Activated naive CD8-positive, alpha-beta T cell treated with anti-CD3 and anti-CD28 coated beads, Interleukin-2, amount 50 U/mL, for 24 hours (primary cell): ENCODE measurements at regions not wholly inside any gene's neighbourhood (a gene's known extent, or its start where the extent isn't known, plus 50 kb on each side); places are given as distances from the start of the nearest gene placed in this dataset.
"Not testable (repeated sequence)": the region's sequence is repeated elsewhere in the genome, so short reads cannot be mapped to it uniquely, and the experiment has no call there.

Experiments used
- ATAC-seq: fragments of 150-1000 bp; cut with Tn5 transposase; one replicate; pipeline ENCODE4 v1.10.0; 2021
- DNase-seq: peaks from one replicate; pipeline ENCODE4 v3.0.0; 2021
- H3K27ac Mint-ChIP-seq: one replicate; pipeline ENCODE4 v1.8.0; 2021; ENCODE audit warnings: mild to moderate bottlenecking, mixed read lengths
- H3K27me3 Mint-ChIP-seq: one replicate; pipeline ENCODE4 v1.8.0; 2021; ENCODE audit warnings: mixed read lengths
- H3K36me3 Mint-ChIP-seq: one replicate; pipeline ENCODE4 v1.8.0; 2021; ENCODE audit warnings: low read depth, mixed read lengths
- H3K4me1 Mint-ChIP-seq: one replicate; pipeline ENCODE4 v1.8.0; 2021; ENCODE audit warnings: mixed read lengths
- H3K4me3 Mint-ChIP-seq: one replicate; pipeline ENCODE4 v1.8.0; 2021; ENCODE audit warnings: mild to moderate bottlenecking, moderate library complexity, mixed read lengths
- H3K9me3 Mint-ChIP-seq: one replicate; pipeline ENCODE4 v1.8.0; 2021; ENCODE audit warnings: mixed read lengths

GRCh38 chr2:183837157-183837556, 712.9 kb downstream of the NUP35 start:
- H3K9me3 Mint-ChIP-seq, result peaks cover 7% of the 10 kb centered on the region
- no peaks in the 10 kb centered on the region for H3K4me1 Mint-ChIP-seq
- ATAC-seq (no peak), DNase-seq (no peak)
- no peaks in the 10 kb centered on the region for H3K27me3 Mint-ChIP-seq
- no peak overlapping the region for H3K4me3 Mint-ChIP-seq
- H3K27ac Mint-ChIP-seq, result no peak overlapping the region
- H3K36me3 Mint-ChIP-seq, result no peaks in the 10 kb centered on the region

GRCh38 chr2:183838295-183838694, 714.1 kb downstream of the NUP35 start:
- no peaks in the 10 kb centered on the region for H3K36me3 Mint-ChIP-seq
- no peak overlapping the region for H3K27ac Mint-ChIP-seq

GRCh38 chr2:183840061-183840584, 715.9 kb downstream of the NUP35 start:
- H3K27me3 Mint-ChIP-seq, result no peaks in the 10 kb centered on the region
- ATAC-seq, result no peak
- no peak for DNase-seq
- H3K4me1 Mint-ChIP-seq, result no peaks in the 10 kb centered on the region
- H3K9me3 Mint-ChIP-seq, result peaks cover 19% of the 10 kb centered on the region
- no peaks in the 10 kb centered on the region for H3K36me3 Mint-ChIP-seq
- H3K4me3 Mint-ChIP-seq, result no peak overlapping the region
- H3K27ac Mint-ChIP-seq, result no peak overlapping the region

More at GRCh38 chr2:183838295-183838694, 714.1 kb downstream of the NUP35 start:
- no peak overlapping the region for H3K4me3 Mint-ChIP-seq
- no peaks in the 10 kb centered on the region for H3K27me3 Mint-ChIP-seq
- DNase-seq (no peak), ATAC-seq (no peak)
- peaks cover 14% of the 10 kb centered on the region for H3K9me3 Mint-ChIP-seq
- H3K4me1 Mint-ChIP-seq, result no peaks in the 10 kb centered on the region

- not testable (repeated sequence) for H3K36me3 Mint-ChIP-seq, ATAC-seq, H3K27ac Mint-ChIP-seq, H3K4me1 Mint-ChIP-seq, DNase-seq, H3K4me3 Mint-ChIP-seq, H3K27me3 Mint-ChIP-seq
- H3K9me3 Mint-ChIP-seq, result peaks cover 14% of the 10 kb centered on the region
Measured at GRCh38 chr2:183849826-183850225, 725.6 kb downstream of the NUP35 start.

- Mint-ChIP-seq H3K9me3 (no peaks in the 10 kb centered on the region), H3K27me3 (no peaks in the 10 kb centered on the region), H3K36me3 (no peaks in the 10 kb centered on the region), H3K4me3 (no peak overlapping the region), H3K27ac (no peak overlapping the region), H3K4me1 (no peaks in the 10 kb centered on the region)
- DNase-seq, result no peak
- ATAC-seq, result no peak
Measured at GRCh38 chr2:183859129-183859528, 734.9 kb downstream of the NUP35 start.

- H3K27me3 Mint-ChIP-seq, result no peaks in the 10 kb centered on the region
- H3K27ac Mint-ChIP-seq, result no peak overlapping the region
- no peaks in the 10 kb centered on the region for H3K4me1 Mint-ChIP-seq
- DNase-seq (no peak), ATAC-seq (no peak)
- H3K4me3 Mint-ChIP-seq, result no peak overlapping the region
- no peaks in the 10 kb centered on the region for H3K9me3 Mint-ChIP-seq
- peaks cover 2% of the 10 kb centered on the region for H3K36me3 Mint-ChIP-seq
Measured at GRCh38 chr2:183866666-183867065, 731.7 kb upstream of the ZNF804A start.

GRCh38 chr2:183867206-183867605, 731.1 kb upstream of the ZNF804A start:
- DNase-seq, result no peak
- no peaks in the 10 kb centered on the region for H3K9me3 Mint-ChIP-seq
- H3K4me1 Mint-ChIP-seq, result no peaks in the 10 kb centered on the region
- H3K36me3 Mint-ChIP-seq, result peaks cover 2% of the 10 kb centered on the region
- no peak overlapping the region for H3K4me3 Mint-ChIP-seq
- no peak overlapping the region for H3K27ac Mint-ChIP-seq
- H3K27me3 Mint-ChIP-seq, result no peaks in the 10 kb centered on the region
- ATAC-seq, result no peak

- DNase-seq (no peak), ATAC-seq (no peak)
- Mint-ChIP-seq H3K9me3 (peaks cover 2% of the 10 kb centered on the region), H3K36me3 (peaks cover 2% of the 10 kb centered on the region), H3K27me3 (no peaks in the 10 kb centered on the region), H3K27ac (no peak overlapping the region), H3K4me1 (no peaks in the 10 kb centered on the region), H3K4me3 (no peak overlapping the region)
Measured at GRCh38 chr2:183868153-183868552, 730.2 kb upstream of the ZNF804A start.

GRCh38 chr2:183868707-183869106, 729.6 kb upstream of the ZNF804A start:
- ATAC-seq (no peak), DNase-seq (no peak)
- no peaks in the 10 kb centered on the region for H3K27me3 Mint-ChIP-seq
- no peak overlapping the region for H3K4me3 Mint-ChIP-seq
- no peaks in the 10 kb centered on the region for H3K4me1 Mint-ChIP-seq
- peaks cover 4% of the 10 kb centered on the region for H3K9me3 Mint-ChIP-seq
- H3K27ac Mint-ChIP-seq, result no peak overlapping the region
- peaks cover 2% of the 10 kb centered on the region for H3K36me3 Mint-ChIP-seq

GRCh38 chr2:183872131-183872530, 726.2 kb upstream of the ZNF804A start:
- ATAC-seq (no peak), DNase-seq (no peak)
- H3K4me3 Mint-ChIP-seq, result no peak overlapping the region
- peaks cover 8% of the 10 kb centered on the region for H3K9me3 Mint-ChIP-seq
- no peaks in the 10 kb centered on the region for H3K4me1 Mint-ChIP-seq
- H3K27ac Mint-ChIP-seq, result no peak overlapping the region
- no peaks in the 10 kb centered on the region for H3K27me3 Mint-ChIP-seq
- no peaks in the 10 kb centered on the region for H3K36me3 Mint-ChIP-seq

GRCh38 chr2:183881978-183882377, 716.4 kb upstream of the ZNF804A start:
- no peaks in the 10 kb centered on the region for H3K27me3 Mint-ChIP-seq

GRCh38 chr2:183892315-183892941, 705.9 kb upstream of the ZNF804A start:
- no peak for ATAC-seq
- Mint-ChIP-seq H3K36me3 (no peaks in the 10 kb centered on the region), H3K27me3 (no peaks in the 10 kb centered on the region), H3K4me1 (no peaks in the 10 kb centered on the region), H3K9me3 (no peaks in the 10 kb centered on the region), H3K27ac (no peak overlapping the region), H3K4me3 (no peak overlapping the region)
- no peak for DNase-seq

More at GRCh38 chr2:183881978-183882377, 716.4 kb upstream of the ZNF804A start:
- Mint-ChIP-seq H3K27ac (no peak overlapping the region), H3K4me1 (no peaks in the 10 kb centered on the region), H3K9me3 (no peaks in the 10 kb centered on the region), H3K36me3 (no peaks in the 10 kb centered on the region), H3K4me3 (no peak overlapping the region)
- DNase-seq, result no peak
- ATAC-seq, result no peak

GRCh38 chr2:183898641-183899040, 699.7 kb upstream of the ZNF804A start:
- Mint-ChIP-seq H3K9me3 (no peaks in the 10 kb centered on the region), H3K27ac (no peak overlapping the region), H3K27me3 (no peaks in the 10 kb centered on the region), H3K4me1 (no peaks in the 10 kb centered on the region), H3K4me3 (no peak overlapping the region), H3K36me3 (no peaks in the 10 kb centered on the region)
- DNase-seq, result no peak
- ATAC-seq, result no peak

- ATAC-seq, result no peak
- DNase-seq, result no peak
- Mint-ChIP-seq H3K27me3 (no peaks in the 10 kb centered on the region), H3K27ac (no peak overlapping the region), H3K36me3 (no peaks in the 10 kb centered on the region), H3K4me1 (no peaks in the 10 kb centered on the region), H3K9me3 (no peaks in the 10 kb centered on the region), H3K4me3 (no peak overlapping the region)
Measured at GRCh38 chr2:183901931-183902330, 696.4 kb upstream of the ZNF804A start.

- no peaks in the 10 kb centered on the region for H3K4me1 Mint-ChIP-seq
- no peaks in the 10 kb centered on the region for H3K9me3 Mint-ChIP-seq
- DNase-seq, result no peak
- H3K27ac Mint-ChIP-seq, result no peak overlapping the region
- no peaks in the 10 kb centered on the region for H3K36me3 Mint-ChIP-seq
- ATAC-seq, result no peak
- no peaks in the 10 kb centered on the region for H3K27me3 Mint-ChIP-seq
- no peak overlapping the region for H3K4me3 Mint-ChIP-seq
Measured at GRCh38 chr2:183903026-183903425, 695.3 kb upstream of the ZNF804A start.

- H3K27ac Mint-ChIP-seq, ATAC-seq, H3K36me3 Mint-ChIP-seq, H3K4me3 Mint-ChIP-seq, H3K9me3 Mint-ChIP-seq, H3K27me3 Mint-ChIP-seq, H3K4me1 Mint-ChIP-seq, DNase-seq: not testable (repeated sequence)
Measured at GRCh38 chr2:183916041-183916440, 682.3 kb upstream of the ZNF804A start.
